GM23248 (cell line): ENCODE measurements at regions not wholly inside any gene's neighbourhood (a gene's known extent, or its start where the extent isn't known, plus 50 kb on each side); places are given as distances from the start of the nearest gene placed in this dataset.

Source experiments
- EZH2 ChIP-seq: fragments of 200-600 bp; sonication (generic); IDR thresholded peaks from 2 replicates; pipeline ENCODE4 v1.6.1; 2018; ENCODE audit warnings: antibody characterized with exemption, mild to moderate bottlenecking; ENCODE audit not compliant: insufficient read depth, poor library complexity, severe bottlenecking
- EZH2phosphoT487 ChIP-seq: fragments of 200-600 bp; sonication (generic); IDR thresholded peaks from 2 replicates; pipeline ENCODE4 v1.6.1; 2018; ENCODE audit warnings: antibody characterized with exemption, moderate library complexity, mild to moderate bottlenecking, low read depth; ENCODE audit not compliant: insufficient read depth

GRCh38 chr7:131687296-131687695 lies 130.9 kb upstream of the PODXL start:
- TF ChIP-seq EZH2phosphoT487 (no peak), EZH2 (no peak)
